GM10847 (cell line): ENCODE measurements at regions not wholly inside any gene's neighbourhood (a gene's known extent, or its start where the extent isn't known, plus 50 kb on each side); places are given as distances from the start of the nearest gene placed in this dataset.

Experiments used
- POLR2A ChIP-seq: IDR thresholded peaks from 2 replicates; pipeline ENCODE4 v1.6.1; 2011; ENCODE audit not compliant: insufficient read length; ENCODE audit errors: extremely low read depth

- no peak for TF ChIP-seq POLR2A
These were observed 241.3 kb upstream of the C2CD4B start for GRCh38 chr15:62406305-62406891.

- no peak for TF ChIP-seq POLR2A
These were observed 242.1 kb upstream of the C2CD4B start for GRCh38 chr15:62407216-62407615.

- no peak for TF ChIP-seq POLR2A
These were observed 242.9 kb upstream of the C2CD4B start for GRCh38 chr15:62407962-62408361.

- no peak for TF ChIP-seq POLR2A
These were observed 244.4 kb upstream of the C2CD4B start for GRCh38 chr15:62409466-62409865.

GRCh38 chr15:62412686-62413085, 247.6 kb upstream of the C2CD4B start:
- no peak for TF ChIP-seq POLR2A

GRCh38 chr15:62413153-62413552, 248.1 kb upstream of the C2CD4B start:
- TF ChIP-seq POLR2A = no peak

GRCh38 chr15:62413786-62414185, 248.7 kb upstream of the C2CD4B start:
- TF ChIP-seq POLR2A = no peak

- no peak for TF ChIP-seq POLR2A
These were observed 250.4 kb upstream of the C2CD4B start for GRCh38 chr15:62415498-62415897.

GRCh38 chr15:62416526-62416925, 251.4 kb upstream of the C2CD4B start:
- TF ChIP-seq POLR2A = no peak

GRCh38 chr15:62417439-62417838, 252.4 kb upstream of the C2CD4B start:
- TF ChIP-seq POLR2A = no peak

GRCh38 chr15:62419192-62419591, 254.1 kb upstream of the C2CD4B start:
- no peak for TF ChIP-seq POLR2A

GRCh38 chr15:62421289-62421688, 256.2 kb upstream of the C2CD4B start:
- TF ChIP-seq POLR2A = no peak

- TF ChIP-seq POLR2A = no peak
These were observed 261.4 kb upstream of the C2CD4B start for GRCh38 chr15:62426387-62426956.

GRCh38 chr15:62428259-62428658, 263.2 kb upstream of the C2CD4B start:
- no peak for TF ChIP-seq POLR2A

GRCh38 chr15:62428851-62429598, 263.9 kb upstream of the C2CD4B start:
- no peak for TF ChIP-seq POLR2A

GRCh38 chr15:62430056-62430455, 265.0 kb upstream of the C2CD4B start:
- no peak for TF ChIP-seq POLR2A

GRCh38 chr15:62430552-62430951, 265.5 kb upstream of the C2CD4B start:
- no peak for TF ChIP-seq POLR2A
